ENCODE measurements at regions not wholly inside any gene's neighbourhood (a gene's known extent, or its start where the extent isn't known, plus 50 kb on each side); places are given as distances from the start of the nearest gene placed in this dataset.
"Not testable (repeated sequence)": the region's sequence is repeated elsewhere in the genome, so short reads cannot be mapped to it uniquely, and the experiment has no call there.

DNA sequence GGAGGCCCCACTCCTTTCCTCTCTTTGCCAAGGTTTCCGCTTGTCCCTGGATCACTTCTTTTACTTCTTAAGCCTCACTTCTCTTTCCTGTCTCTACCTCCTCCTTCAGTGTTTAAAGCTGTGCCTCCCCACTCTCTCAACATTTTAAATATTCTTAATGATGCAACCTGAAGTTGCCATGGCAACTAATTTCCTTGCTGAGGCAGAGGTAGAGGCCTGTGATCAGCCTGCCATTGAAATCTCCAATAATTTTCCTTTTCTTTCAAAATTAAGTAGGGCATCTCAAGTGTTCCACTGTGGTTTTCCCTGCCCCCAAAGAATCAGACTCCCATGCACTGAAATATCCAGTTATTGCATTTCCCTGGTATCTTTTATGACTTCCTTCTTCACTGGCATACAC lies 108.6 kb upstream of the VRK1 start:
- no peak for DNase-seq

- DNase-seq: no peak
These were observed 106.3 kb upstream of the VRK1 start for GRCh38 chr14:96690713-96691383.

DNA sequence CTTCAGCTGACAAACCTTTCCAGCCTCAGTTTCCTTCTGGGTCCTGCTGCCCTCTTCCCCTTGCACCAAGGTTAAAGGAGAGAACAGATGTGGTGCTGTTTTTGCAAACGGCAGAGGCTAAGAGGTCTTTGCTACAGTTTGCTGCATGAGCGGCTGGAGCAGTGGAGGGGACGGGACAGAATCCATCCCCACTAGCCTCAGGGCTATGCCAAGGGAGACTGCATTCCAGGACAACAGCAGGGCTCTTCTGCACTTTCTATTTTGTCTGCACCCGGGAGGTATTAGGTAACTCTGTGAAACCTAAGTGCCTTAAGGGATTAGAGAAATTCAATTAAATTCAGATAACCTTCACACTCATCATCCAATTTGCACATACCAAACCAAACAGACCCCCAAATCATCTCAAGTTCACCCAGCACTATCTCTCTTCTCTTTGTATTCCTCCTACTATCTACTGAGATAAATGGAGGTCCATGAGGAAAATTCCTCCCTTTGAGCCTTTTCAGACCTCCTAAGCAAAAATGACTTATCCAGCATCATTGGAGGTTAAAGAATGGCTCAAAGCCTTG lies 103.8 kb upstream of the VRK1 start:
- no peak for DNase-seq

DNA sequence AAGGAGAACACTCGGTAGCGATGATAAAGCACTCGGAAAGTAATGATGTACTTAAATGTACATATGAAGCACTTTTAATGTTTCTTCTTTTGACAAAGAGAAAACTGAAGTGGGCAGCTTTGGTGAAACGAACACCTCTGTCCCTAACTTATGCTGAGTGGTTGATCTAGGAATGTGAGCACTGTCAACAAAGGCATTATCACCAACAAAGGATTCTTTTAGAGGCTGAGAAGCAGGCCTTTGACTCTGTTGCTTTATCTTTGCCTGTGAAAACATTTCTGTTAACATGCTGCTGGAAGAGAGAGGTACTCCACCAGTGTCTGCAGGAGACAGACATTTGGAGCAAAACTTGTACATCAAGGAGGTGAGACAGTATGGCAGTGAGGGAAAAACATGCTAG lies 103.2 kb upstream of the VRK1 start:
- DNase-seq: no peak

- DNase-seq: peak; percentile 35 to 52
These were observed 98.1 kb upstream of the VRK1 start for GRCh38 chr14:96698960-96699539.

DNA sequence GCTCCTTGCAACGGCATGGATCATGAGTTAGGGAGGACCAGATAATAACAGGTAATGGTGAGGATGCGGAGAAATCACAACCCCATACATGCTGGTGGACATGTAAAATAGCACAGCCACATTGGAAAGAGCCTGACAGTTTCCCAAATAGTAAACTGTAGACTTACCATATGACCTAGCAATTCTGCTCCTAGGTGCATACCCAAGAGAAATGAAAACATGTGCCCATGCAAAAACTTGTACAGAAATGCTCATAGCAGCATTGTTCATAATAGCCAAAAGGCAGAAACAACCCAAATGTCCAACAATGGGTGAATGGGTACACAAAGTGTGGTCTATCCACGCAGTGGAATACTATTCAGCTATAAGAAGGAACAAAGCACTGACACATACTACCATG lies 97.5 kb upstream of the VRK1 start:
- no peak for DNase-seq

DNA sequence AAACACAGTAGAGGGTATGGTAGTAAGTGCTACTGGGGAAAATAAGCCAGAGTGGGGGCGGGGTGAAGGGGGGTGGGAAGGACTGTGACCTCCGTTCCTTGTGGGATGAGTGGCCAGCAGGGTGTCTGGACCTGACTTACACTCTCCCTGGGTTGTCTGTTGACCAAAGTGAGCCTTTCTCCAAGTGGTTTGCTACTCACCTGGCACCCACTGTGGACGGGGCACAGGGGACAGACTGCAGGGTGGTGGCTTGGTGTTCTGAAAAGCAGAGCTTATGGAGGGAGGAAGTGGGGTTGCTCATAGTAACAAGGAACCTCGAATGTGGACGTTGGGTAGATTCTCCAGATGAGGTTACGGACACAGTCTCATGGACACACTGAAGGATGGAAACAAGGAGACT lies 94.4 kb upstream of the VRK1 start:
- no peak for DNase-seq

- peak; percentile 5 to 9 for DNase-seq
These were observed 91.6 kb upstream of the VRK1 start for GRCh38 chr14:96705422-96706092.

GRCh38 chr14:96706893-96707292 lies 90.3 kb upstream of the VRK1 start:
- no peak for DNase-seq

DNA sequence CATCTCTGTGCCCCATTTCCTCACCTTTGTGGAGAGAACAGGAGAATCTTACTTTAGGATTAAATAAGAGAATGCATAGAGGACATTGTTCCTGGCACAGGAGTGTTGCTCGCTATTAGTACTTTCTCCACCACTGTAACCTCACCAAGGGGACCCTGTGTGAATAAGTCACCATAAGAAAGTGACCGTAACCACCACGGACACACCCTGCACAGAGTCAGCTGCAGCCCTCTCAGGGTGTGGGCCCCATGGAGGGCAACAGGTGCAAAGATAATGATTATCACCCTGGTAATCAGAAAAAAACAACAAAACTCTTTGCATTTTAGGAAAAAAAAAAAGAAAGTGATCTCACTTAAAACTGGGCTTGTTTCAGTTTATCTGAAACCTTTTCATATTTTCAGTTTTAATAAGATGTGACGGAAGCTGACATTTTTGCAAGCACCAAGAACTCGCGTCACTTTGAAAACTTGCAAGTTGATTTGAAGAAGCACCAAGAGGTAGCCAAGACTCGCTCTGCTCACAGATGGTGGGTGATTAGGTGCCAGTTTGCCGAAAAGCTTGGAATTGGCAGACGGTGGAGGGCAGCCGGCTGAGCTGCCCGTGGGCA lies 87.0 kb upstream of the VRK1 start:
- no peak for DNase-seq

- DNase-seq: no peak
These were observed 85.5 kb upstream of the VRK1 start for GRCh38 chr14:96711559-96712267.

GRCh38 chr14:96713426-96713825 lies 83.8 kb upstream of the VRK1 start:
- DNase-seq: no peak

GRCh38 chr14:96714537-96714936 lies 82.6 kb upstream of the VRK1 start:
- not testable (repeated sequence) for DNase-seq

DNA sequence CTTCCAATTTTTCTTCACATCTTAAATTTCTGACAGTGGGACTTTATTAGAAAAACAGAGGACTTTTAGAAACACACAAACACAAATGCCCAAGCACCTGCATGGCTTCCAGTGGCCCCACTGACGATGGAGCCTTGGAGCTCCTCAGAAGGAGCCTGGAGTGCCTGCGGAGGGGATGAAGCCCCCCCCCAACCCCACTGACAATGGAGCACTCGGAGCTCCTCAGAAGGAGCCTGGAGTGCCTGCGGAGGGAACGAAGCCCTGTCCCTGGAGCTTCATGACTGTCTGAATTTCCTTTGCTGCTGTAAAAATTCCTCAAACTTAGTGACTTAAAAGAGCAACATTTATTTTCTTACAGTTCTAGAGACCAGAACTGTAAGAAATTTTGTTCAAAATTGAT lies 80.1 kb upstream of the VRK1 start:
- DNase-seq: no peak

GRCh38 chr14:96718407-96718806 lies 78.8 kb upstream of the VRK1 start:
- no peak for DNase-seq

DNA sequence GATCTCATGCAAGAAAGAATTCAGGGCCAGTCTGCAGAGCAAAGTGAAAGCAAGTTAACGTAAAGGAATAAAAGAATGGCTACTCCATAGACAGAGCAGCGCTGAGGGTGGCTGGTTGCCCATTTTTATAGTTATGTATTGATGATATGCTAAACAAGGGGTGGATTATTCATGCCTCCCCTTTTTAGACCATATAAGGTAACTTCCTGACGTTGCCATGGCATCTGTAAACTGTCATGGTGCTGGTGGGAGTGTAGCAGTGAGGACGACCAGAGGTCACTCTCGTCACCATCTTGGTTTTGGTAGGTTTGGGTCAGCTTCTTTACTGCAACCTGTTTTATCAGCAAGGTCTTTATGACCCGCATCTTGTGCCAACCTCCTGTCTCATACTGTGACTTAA lies 76.5 kb upstream of the VRK1 start:
- not testable (repeated sequence) for DNase-seq

DNA sequence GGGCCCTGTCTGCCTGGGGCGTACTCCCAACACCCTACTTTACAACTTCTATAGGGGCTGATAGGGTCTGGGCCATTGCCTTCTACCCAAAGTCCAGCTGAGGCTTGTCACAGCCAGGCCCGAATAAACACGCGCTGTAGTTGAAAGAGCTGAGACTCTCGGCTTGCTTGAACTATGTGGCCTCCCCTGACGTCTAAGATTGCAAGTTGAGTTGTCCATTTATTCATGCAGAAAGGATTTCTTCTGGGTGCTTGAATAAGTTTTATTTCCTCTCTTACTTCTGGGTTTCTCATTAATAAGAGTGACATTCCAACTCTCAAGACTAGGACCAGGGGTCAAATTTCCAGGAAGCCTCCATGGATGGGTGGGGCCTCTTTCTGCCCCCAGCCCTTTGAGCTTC lies 74.4 kb upstream of the VRK1 start:
- DNase-seq: no peak

GRCh38 chr14:96723946-96724345 lies 73.2 kb upstream of the VRK1 start:
- no peak for DNase-seq

- DNase-seq: no peak
These were observed 72.0 kb upstream of the VRK1 start for GRCh38 chr14:96725232-96725631.

DNA sequence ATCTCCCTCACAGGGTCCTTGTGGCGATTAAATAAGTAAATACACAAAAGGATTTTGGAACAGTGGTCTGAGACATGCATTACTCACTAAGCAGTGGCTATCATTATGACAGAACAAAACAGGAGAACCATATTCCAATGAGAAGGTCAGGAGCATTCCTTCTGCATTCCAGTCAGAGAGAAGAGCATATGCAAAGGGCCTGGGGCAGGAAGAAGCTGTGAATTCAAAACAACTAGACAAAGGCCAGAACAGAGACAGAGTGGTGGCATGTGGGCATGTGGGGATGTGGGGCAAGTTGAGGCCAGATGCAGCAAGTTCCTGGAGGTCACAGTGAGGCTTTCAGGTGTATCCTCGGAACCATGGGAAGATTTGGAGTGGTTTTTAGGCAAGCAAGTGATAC lies 70.1 kb upstream of the VRK1 start:
- DNase-seq: no peak

- DNase-seq: no peak
These were observed 69.7 kb upstream of the VRK1 start for GRCh38 chr14:96727491-96727890.

DNA sequence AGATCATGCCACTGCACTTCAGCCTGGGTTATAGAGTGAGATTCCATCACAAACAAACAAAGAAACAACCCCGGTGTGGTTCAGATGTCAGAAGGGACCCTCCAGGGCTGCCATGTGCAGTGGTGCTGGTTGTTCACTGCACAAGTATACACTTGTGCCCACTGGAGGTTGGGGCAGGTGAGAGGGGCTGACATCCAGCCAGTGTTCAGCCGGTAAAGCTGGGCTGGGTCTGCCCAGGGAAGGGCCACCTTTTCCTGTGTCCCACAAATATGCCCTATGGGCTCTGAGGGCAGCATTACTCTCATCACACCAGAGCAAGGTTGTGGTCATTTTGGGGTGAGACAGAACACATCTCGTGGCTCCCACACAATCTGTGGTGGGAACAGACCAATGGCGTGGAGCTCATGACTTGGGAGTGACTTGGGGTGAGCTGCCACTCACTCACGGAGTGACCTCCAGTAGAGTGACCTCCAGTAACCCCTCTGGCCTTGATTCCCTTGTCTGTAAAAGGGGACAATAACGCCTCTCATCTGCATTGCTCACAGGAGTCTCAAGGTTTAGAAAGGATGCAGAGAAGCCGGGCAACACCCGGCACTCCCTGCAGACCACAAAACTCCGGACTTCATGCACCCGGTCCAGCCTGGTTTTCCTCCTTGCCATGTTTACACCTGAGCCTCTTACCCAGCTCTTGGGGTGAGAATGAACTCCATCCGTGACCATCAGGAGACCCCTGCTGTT lies 69.0 kb upstream of the VRK1 start:
- no peak for DNase-seq

Data from inflammatory macrophage treated with lipopolysaccharide for 1 hour (primary cell).